NCI-H226 (cell line): ENCODE measurements at regions not wholly inside any gene's neighbourhood (a gene's known extent, or its start where the extent isn't known, plus 50 kb on each side); places are given as distances from the start of the nearest gene placed in this dataset.

ENCODE experiments used
- DNase-seq: peaks from one replicate; pipeline ENCODE4 v3.0.0-alpha.2; 2015

DNA sequence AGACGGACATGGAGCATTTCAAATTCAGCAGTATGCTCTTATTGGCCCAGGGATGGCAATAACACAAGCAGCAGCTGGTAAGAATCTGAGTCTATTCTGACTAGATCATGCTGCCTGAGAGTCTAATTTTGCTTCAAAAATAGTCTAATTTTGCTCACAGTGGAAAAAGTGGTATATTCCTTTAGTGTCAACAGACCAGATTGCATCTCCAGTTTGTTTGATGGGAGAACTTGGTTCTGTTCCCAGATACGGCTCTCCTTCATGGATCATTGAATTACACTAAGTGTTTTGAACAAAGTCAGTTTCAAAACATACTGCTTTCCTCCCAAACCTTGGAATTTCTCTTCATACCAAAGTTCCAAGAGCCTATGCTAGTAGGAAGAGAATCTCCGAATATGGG lies 586.1 kb downstream of the RNF144B start:
- no peak for DNase-seq

- no peak for DNase-seq
These were observed 588.9 kb downstream of the RNF144B start for GRCh38 chr6:18976091-18976490.

DNA sequence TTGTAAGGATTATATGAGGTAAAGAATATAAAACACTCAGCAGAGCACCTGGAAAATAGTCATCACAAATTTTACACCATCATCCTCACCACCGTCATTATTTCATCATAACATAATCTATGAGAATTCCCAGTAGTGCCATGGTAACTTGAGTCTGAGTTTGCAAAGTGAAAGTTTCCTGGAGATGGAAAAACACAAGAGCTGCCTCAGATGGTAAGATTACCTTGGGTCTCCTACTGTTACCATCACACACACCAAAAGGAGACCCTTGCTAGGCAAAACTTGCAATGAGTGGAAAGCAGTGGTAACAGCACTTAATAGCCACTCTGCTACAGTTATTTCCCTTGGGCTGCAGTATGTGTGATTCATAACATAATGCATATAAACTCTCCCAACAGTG lies 589.8 kb downstream of the RNF144B start:
- no peak for DNase-seq

- DNase-seq: peak; percentile 80
These were observed 591.4 kb downstream of the RNF144B start for GRCh38 chr6:18978337-18979128.

DNA sequence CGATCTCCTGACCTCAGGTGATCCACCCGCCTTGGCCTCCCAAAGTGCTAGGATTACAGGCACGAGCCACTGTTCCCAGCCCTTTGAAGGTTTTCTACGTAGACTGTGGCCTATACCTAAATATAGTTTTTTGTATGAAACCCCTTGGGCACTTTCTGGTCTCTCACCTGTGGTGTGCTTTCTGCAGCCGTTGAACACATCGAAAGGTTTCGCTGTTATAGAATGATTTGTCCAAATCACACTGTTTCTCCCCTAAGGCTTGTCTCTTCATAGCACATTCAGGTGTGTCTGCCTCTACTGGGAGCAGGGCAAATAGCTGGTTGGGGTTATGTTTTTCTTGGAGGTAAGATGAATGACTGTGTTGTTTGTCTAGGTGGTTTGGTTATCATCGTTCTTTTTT lies 597.9 kb downstream of the RNF144B start:
- DNase-seq: no peak

DNA sequence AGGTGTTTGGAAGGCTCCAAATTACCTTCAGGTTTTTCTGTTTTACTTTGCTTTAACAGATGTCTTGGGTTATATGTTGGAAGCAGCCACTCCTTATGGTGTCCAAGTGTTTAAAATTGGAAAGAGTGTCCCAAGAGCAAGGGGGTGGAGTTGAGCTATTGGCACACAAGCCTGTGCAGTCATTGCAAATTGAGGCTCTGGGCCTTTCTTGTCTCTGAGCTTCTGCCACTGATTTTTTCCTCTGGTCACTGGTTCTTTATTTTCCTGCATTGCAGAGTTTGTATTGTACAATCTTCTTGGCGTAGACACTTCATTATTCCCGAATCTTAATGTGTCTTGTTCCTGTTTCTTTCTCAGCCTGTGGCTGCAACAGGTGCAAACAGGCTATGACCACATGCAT lies 598.8 kb downstream of the RNF144B start:
- no peak for DNase-seq

DNA sequence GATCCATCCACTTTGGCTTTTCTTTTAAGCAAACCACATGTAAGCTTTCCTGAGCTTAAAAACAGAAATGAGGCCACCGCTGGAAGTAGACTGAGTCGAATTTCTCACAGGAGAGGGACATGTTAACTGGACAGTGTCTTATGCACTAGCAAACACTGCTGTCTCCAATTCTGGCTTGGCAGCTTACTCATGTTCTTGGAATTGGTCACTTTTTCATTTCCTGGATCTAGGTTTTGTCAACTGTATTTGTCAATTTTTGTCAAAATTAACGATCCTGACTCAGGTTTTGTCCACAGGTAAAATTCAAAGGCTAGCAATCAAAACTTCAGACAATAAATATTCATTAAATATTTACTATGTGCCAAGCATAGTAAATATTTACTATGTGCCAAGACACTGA lies 601.5 kb downstream of the RNF144B start:
- DNase-seq: no peak

GRCh38 chr6:18990059-18990978 lies 603.2 kb downstream of the RNF144B start:
- no peak for DNase-seq

GRCh38 chr6:18997375-18997826 lies 610.3 kb downstream of the RNF144B start:
- peak; percentile 23 for DNase-seq

DNA sequence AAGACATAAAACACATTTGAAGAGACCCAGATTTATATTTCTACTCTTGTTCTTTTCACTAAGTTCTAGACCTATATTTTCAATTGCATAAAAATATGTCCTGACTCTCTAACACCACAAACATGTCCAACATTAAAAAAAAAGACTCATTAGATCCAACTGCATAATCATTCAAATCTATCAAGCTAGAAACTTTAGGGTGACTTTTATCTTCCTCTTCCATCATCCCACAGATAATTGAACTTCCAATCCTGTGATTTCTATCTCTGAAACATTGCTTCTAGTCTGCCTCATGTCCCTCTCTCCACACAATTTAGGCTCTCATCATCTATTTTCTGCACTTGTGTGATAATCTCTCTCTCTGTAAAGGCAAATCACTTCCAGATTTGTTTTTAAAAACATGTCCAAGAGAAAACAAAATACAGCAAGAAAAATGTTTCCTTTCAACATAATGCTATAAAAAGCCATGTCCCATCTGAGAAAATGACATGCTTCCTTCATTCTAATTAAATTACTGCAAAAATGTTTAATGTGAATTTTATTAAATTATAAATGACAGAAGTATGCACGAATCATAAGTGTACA lies 615.9 kb downstream of the RNF144B start:
- no peak for DNase-seq

DNA sequence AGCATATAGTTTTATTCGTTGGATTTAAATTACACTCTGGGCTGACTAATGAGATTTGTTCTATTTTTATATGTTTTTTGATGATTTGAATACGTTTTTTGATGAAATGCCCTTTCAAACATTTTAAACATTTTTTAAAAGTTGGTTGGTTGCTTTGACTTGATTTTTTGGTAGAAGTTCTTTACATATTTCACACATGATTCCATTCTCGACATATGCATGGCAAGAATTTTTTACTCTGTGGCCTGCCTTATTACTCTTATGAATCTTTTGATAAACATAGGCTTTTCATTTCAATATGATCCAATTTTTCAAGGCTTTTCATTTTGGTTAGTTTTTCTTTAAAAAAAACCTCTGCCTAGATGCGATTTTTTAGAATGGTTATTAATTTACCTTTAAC lies 617.0 kb downstream of the RNF144B start:
- no peak for DNase-seq

GRCh38 chr6:19009769-19010168 lies 622.6 kb downstream of the RNF144B start:
- no peak for DNase-seq

GRCh38 chr6:19013026-19013705 lies 626.0 kb downstream of the RNF144B start:
- DNase-seq: no peak

DNA sequence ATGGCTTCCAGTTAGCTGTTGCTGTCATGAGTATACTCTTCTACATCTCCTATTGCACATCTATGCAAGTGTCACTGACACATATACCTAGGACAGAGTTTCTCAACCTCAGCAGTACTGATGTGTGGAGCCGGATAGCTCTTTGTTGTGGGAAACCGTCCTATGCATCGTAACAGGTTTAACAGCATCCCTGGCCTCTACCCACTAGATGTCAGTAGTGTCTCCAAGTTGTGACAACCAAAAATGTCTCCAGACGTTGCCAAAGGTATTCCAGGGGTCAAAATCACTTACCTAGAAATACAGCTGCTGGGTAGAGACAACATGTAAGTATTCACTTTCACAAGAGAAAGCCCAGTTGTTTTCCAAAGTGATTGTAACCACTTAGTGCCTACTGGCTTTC lies 637.6 kb downstream of the RNF144B start:
- peak; percentile 51 for DNase-seq

DNA sequence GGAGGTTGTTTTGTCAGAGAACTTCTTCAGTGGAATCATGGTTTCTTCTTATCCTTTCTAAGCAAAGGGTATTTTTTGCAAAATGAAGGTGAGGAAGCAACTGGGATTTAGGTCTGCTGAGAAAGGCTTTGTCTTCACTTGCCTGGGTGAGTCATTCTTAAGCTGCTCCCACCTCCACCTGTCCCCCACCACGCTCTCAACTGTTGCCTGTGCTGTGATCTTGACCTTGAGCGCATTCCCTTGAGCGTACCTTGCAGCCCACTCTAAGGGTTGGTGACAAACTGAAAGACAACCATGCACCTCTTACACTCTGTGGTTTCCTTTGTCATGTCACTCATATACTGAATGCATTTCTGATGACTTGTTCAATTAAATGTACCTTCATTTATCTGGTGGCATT lies 641.1 kb downstream of the RNF144B start:
- no peak for DNase-seq

DNA sequence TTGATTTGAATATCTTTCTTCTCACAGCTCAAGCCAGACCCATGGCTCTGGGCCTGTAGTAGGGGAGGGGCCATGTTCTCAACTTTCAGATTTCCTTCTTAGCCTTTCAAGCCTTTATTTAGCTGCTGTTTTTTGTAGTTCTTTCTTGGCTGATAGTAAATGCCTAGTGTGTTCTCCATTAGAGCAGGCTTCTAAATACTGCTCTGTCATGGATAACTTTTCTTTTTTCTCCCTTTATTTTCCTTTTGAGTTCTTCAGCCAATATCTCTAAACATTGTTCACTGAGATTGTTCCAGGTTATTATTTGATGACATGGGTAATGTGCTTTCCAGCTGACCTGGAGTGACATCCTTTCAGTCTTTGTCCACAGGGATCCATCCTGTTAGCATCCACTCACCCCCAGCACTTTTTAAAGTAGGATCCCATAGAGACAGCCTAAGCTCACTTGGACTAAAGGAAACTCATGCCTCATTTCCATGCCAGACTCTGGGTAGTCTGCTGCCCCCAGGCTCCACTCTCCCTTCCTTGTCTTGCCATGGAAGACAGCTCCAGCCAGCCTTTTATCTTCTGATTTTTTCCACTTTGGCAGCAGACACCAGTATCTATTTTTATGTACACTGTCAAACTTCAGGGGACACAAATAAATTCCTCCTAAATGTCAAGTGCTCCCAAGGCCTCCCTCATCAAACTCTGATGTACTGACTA lies 645.6 kb downstream of the RNF144B start:
- no peak for DNase-seq

DNA sequence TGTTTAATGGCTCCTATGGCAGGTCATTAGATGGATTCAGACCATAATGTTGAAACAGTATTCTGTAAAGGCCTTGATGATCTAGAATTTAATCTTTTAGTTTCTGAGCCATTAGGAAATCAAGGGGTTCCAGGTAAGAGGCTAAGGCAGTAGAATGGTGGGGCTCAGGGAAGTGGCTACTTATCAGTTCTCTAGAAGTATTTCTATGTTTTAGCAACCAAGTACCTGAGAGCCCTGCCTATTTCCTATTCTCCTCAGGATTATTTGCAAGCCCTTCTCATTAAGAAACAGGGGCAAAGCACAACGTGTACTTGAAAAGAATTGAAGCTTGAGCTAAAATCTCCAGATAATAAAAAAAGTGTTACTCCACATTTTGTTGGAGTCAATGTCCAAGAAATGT lies 646.5 kb downstream of the RNF144B start:
- DNase-seq: no peak

DNA sequence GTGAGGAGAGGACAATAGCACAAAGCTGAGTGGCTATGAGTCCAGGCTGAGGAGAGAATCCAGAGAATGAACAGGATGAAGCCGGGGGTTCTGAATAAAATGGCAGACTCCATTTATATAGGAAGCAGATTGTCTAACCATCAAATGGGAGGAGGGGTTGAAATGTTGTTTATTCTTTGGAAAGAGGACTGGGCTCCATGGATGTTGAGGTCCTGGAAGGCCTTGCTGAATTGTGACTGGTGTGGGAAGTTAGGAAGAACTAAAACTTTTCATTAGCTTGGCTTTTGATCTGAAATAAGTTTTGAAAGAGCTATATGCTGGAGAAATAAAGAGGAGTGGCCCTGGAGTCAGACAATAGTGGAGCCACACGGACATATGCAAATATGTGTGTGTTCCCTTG lies 647.8 kb downstream of the RNF144B start:
- DNase-seq: no peak

DNA sequence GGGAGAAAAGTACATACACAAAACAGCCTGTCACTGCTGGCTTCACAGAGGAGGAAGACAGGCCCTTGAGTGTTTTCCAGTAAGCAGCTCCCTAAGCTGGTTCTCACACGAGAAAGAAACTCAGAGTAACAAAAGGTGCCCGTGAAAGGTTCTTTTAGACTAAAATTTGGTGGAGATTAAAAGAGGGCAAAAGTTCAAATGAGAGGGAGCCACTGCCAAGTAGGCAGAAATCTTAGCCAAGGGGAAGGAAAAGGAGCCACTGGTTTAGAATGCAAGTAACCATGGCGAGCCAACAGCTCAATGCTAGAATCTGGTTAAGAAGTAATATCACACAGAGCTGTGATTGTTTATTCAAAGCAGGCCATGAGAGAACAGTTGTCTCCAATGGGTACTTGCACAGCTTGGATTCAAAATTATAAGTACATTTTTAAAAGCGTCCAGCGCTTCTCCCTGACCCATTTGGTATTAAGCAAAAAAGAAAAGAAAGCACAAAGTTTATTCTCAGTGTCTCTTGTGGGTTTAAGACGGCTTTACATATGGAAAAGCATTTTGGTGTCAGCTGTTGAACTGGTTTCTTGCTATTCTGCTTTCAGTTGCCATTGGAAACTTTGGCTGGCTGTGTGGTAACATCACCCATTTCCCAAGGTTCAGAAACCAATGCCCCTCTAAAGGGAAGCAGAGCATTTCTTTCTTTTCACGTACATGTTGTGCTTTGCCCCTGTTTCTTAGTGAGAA lies 648.5 kb downstream of the RNF144B start:
- peak; percentile 22 for DNase-seq

DNA sequence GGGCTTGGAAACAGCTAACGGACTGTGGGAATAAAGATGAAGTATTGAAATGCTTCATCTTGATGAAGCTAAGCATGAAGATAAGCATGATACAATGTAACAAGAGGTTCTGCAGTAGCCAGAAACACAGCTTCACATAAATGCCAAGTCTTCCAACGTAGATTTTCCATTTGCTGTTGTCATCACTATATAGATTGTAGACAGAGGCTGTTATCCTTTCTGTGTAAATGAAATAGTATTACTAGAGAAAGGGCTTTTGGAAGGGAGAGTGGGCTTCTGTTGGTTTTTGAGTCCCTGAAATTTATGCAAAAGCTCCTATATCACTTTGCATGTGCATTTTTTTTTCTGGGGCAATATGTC lies 649.0 kb downstream of the RNF144B start:
- DNase-seq: no peak

DNA sequence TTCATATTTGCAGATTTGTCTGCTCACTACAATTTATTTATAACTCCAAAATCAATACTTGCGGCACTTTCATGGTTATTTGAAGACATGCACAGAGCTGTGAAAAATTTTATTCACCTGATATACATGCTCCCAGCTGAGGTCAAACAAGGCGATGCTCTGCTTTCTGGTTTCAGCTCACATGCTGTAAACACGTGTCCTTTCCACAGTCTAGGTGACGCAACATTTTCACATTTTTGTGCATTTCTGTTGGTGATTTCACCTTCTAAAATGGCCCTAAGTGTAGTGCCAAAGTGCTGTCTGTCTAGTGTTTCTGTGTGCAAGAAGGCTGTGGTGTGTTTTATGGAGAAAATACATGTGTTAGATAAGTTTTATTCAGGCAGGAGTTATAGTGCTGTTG lies 650.5 kb downstream of the RNF144B start:
- no peak for DNase-seq

- DNase-seq: no peak
These were observed 652.1 kb downstream of the RNF144B start for GRCh38 chr6:19039287-19039686.
